Stimulated activated CD4-positive, alpha-beta T cell treated with anti-CD3 and anti-CD28 coated beads, Interleukin-4, amount 100 ng/mL, for 4 hours (primary cell): ENCODE measurements at regions not wholly inside any gene's neighbourhood (a gene's known extent, or its start where the extent isn't known, plus 50 kb on each side); places are given as distances from the start of the nearest gene placed in this dataset.

Source experiments
- DNase-seq, 2 experiments: peaks; one replicate each; pipeline ENCODE4 v3.0.0-alpha.2; 2020

- DNase-seq: no peak
These were observed 374.8 kb downstream of the SLC4A3 start for GRCh38 chr2:220002251-220002650.

DNA sequence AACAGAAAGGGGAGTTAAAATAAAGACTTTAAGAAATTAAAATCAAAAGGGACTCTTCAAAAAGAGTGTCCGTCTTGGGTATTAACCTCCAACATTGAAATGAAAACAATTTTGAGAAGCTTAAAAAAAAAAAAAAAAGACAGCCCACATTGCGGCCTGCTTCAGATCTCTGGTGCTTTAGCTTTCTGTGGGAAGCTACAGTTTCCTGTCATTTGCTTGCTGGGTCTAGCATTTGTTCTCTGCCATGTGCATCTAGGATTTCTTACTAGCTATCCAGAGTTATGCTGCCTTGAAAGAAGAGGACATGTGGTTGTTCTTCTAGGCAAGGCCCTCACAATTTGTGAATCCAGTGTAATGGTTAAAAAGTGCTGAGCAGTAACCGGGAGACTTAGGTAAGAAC is 375.3 kb downstream of the SLC4A3 start:
- no peak for DNase-seq

- no peak for DNase-seq
These were observed 377.9 kb downstream of the SLC4A3 start for GRCh38 chr2:220005362-220005761.

DNA sequence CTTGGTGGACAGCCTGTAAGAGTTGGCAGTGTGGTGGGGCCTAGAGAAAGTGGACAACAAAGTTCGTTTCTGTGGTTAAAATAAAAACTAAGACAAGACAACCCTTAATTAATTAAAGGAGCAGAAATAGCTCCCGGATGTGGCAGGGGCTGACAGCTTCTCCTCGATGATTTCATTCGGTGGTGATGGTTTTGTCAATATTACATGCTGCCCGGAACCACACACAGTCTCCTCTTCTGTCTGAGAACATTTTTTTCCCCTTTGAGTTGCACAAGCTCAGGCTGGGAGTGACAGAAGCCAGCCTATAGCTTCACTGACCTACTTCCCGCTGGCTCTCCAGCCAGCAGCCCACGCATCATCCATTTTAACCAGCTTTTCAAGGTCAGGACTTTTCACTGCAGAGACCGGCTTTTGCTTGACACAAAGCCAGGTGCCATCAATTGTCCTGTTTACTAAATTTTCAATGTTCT is 378.8 kb downstream of the SLC4A3 start:
- DNase-seq: no peak

DNA sequence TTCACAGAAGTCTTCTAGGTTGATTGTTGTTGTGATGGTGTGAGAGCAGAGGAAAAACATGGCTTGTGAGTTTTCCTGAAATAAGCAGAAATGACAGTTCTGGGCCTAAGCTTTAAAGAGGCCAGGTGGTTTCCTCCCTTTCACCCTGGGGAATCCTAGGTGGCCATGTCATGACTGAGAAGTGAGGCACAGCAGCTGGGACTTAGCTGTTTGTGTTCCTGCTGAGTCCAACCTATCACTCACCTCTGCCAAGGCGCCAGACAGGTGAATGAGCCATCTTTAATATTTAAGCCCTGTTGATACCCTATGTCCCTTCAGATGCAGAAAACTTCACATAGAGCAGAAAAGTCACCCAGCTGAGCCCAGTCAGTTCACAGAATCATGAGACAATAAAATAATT is 384.4 kb downstream of the SLC4A3 start:
- no peak for DNase-seq

DNA sequence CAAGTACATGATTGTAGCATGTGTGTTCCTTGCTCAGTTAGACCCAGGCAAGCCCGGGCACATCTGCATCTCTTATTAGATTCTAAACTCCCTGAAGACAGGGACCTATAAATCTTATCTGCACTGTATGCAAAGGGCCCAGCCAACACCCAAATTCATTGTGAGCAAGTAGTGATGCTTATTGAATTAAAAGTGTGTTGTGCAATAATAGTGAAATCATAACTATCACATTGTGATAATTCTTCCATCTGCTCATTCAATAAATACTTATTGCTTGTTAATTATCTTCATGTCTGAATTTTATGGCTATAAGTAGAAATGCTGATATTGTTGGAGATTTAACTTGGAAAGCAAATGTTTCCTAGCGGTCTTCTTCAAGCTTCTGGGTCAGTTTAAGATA is 387.5 kb downstream of the SLC4A3 start:
- no peak for DNase-seq

DNA sequence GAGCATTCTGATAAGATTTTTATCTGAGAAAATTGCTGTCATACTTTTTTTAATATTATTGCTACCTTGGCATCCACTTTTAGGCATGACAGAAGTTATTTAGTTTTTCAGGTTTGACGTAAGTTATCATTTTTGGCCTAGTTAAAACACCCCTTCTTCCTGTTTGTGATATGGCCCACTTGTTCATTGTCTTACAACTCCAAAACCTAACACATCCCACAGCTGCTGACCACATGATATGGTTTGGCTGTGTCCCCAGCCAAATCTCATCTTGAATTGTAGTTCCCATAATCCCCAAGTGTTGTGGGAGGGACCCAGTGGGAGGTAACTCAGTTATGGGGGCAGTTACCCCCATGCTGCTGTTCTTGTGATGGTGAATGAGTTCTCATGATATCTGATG is 388.1 kb downstream of the SLC4A3 start:
- no peak for DNase-seq

DNA sequence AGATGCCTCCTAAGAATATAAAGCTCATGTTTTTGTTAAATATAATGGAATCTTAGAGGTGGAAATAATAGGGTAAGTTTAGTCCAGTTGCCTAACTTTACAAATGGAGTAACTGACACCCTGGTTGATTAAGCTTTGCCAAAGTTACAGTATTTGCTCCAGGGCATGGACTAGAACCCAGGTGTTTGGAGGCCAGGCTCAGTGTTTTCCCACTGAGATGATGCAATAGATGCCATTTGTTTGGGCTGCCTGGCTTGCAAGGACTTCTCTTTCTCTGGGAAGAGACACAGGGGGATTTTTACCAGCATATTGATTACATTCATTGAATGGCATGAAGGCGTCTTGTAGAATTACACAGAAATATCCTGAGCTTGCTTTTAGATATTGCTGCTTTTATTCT is 397.8 kb downstream of the SLC4A3 start:
- DNase-seq: no peak

GRCh38 chr2:220029013-220029412 is 401.6 kb downstream of the SLC4A3 start:
- no peak for DNase-seq

- no peak for DNase-seq
These were observed 406.1 kb downstream of the SLC4A3 start for GRCh38 chr2:220033546-220033945.

DNA sequence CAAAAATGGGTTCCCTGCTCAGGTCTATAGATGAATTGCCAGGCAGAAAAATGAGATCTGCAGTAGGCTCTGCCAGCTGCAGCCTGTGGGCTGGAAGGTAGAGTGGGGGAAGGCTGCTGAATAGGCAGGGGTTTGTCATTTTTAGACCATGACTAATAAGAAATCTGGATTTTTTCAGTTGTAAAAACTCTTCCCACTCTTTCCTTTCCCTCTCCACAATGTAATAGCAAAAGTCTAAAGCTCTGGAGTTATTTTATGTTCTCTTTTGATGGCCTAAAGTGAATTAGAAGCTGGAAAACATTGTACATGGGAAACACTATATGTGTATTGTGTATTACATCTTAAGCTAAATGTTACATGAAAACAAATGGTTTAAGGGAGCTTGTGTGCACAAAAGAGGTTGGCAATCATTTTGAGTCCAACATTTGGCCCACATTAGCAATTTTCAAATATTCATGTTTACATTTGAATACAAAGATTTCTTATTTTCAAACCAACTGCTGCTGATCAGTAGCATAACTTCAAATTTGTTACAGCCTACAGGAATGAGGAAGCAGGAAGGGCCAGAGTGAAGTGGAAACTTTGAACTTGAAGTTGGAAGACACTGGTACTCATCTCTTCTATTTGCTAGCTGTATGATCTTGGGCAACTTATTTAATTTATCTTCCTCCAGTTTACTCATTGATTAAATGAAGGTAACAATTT is 407.1 kb downstream of the SLC4A3 start:
- no peak for DNase-seq

DNA sequence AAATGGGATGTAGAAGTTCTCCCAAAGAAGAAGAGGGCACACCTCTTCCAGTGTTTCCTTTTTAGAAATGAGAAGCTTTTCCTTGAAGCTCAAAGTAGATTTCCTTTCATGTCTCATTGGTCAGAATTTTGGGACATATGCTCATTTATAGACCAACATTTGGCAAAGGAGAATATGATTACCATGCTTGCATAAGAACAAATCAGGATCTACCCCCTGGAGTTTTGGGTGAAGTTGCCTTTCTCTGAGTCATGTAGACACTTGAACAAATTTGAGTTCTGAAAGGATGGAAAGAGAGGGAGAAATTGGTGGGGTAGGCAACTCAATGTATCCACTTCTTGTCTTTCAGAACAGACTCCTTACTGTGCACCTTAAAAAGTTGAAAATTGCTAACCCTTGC is 409.0 kb downstream of the SLC4A3 start:
- no peak for DNase-seq

GRCh38 chr2:220040346-220040745 is 412.9 kb downstream of the SLC4A3 start:
- no peak for DNase-seq

- no peak for DNase-seq
These were observed 414.0 kb downstream of the SLC4A3 start for GRCh38 chr2:220041447-220041846.

GRCh38 chr2:220043155-220043989 is 415.9 kb downstream of the SLC4A3 start:
- no peak for DNase-seq

GRCh38 chr2:220043990-220044335 is 416.5 kb downstream of the SLC4A3 start:
- no peak for DNase-seq

GRCh38 chr2:220044383-220044782 is 417.0 kb downstream of the SLC4A3 start:
- no peak for DNase-seq

DNA sequence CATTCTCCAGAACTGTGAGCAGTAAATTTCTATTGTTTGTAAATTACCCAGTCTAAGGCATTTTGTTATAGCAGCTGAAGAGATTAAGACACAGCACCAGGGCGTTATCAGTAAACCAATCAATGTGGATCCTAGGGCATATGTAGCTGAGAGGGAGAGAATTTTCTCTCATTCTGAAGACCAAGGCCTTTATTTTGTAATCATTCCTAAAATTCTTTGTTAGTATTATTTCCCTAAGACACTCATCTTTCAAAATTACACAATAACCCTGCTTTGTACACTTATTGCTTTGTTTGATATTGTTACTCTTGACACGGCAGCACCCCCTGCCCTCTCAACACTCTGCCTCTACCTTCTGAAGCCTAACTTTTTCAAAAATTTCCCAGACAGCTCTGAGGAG is 419.1 kb downstream of the SLC4A3 start:
- DNase-seq: no peak

- DNase-seq: no peak
These were observed 424.3 kb downstream of the SLC4A3 start for GRCh38 chr2:220051716-220052115.

GRCh38 chr2:220053919-220054318 is 426.5 kb downstream of the SLC4A3 start:
- DNase-seq: no peak

GRCh38 chr2:220057391-220057790 is 430.0 kb downstream of the SLC4A3 start:
- DNase-seq: no peak

DNA sequence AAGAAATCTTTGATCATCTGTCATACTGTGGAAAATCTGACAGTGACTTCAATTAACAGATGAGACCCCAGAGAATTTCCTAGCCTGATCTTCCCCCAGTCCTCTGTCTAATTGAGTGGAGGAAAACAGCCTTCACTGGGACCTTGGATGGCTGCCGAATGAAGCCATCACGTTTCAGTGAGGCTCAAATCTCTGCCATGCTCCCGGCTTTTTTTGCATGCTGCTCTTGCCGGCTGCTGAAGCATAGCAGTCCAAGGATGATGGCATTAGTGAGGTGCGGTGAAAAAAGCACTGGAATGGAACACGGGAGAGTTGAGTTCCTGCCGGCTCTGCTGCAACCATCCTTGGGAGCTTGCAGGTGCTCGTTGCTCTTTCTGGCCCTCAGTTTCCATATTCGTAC is 430.5 kb downstream of the SLC4A3 start:
- no peak for DNase-seq

DNA sequence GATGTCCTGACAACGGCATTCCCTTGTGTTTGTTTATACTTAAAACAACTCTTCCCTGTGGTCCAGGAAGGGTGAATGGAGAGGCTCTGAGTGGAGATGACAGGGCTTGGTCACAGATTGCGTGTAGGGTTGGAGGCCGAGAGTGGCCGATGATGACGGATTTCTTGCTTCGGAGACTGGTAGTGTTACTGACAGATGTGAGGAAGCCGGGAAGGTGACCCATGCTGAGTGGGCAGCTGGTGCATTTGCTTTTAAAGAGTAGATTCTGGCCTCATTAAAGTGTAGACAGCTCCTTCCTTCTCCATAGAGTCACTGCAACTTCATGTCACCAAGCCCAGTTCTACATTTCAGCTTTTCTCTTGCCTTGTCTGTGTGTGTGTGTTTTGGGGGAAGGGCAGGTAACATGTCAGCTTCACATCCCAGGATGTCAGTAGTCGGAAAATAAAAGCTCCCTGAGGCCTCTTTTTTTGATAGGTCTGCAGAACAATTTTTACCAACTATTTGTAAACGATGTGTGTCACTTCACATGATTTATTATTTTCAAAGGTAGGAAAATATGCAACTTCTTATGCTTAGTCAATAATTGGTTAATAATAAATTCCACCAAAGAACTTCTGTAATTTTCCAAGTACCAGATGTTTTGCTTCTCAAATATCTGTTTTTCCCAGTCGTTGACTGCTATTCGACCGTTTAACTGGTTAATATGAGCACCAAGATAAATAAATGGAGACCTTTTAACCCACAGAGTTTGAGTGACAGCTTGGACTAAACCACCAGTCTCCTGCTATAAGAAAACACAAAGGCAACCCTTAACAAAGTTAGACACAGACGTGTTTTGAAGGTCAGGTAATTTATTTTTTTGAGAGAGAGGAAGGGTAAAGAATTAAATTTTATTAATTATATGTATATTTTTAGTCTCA is 436.9 kb downstream of the SLC4A3 start:
- DNase-seq: no peak
